ENCODE measurements at regions not wholly inside any gene's neighbourhood (a gene's known extent, or its start where the extent isn't known, plus 50 kb on each side); places are given as distances from the start of the nearest gene placed in this dataset.
A peak's percentile ranks its signal among the peaks of the same experiment; 100 is the strongest.

- DNase-seq (ENCODE audit: low spot score) (no peak), FAIRE-seq (no peak)
Measured at GRCh38 chr9:28005779-28006178, 432.5 kb upstream of the C9orf72 start.

GRCh38 chr9:28007097-28007817, 434.0 kb upstream of the C9orf72 start:
- no peak for DNase-seq (ENCODE audit: low spot score)

GRCh38 chr9:28014212-28014611, 440.9 kb upstream of the C9orf72 start:
- no peak for FAIRE-seq
- DNase-seq (ENCODE audit: low spot score), result no peak

More at GRCh38 chr9:28007097-28007817, 434.0 kb upstream of the C9orf72 start:
- FAIRE-seq, result no peak

- DNase-seq (ENCODE audit: low spot score), result no peak
- FAIRE-seq, result no peak
Measured at GRCh38 chr9:28024676-28025075, 451.4 kb upstream of the C9orf72 start.

GRCh38 chr9:28025186-28025585, 451.9 kb upstream of the C9orf72 start:
- FAIRE-seq, result no peak
- no peak for DNase-seq (ENCODE audit: low spot score)

GRCh38 chr9:28031521-28032267, 458.4 kb upstream of the C9orf72 start:
- FAIRE-seq (no peak), DNase-seq (ENCODE audit: low spot score) (no peak)

- FAIRE-seq, result no peak
Measured at GRCh38 chr9:28032268-28032590, 458.9 kb upstream of the C9orf72 start.

GRCh38 chr9:28034242-28034641, 461.0 kb upstream of the C9orf72 start:
- no peak for DNase-seq (ENCODE audit: low spot score)
- no peak for FAIRE-seq

More at GRCh38 chr9:28032268-28032590, 458.9 kb upstream of the C9orf72 start:
- DNase-seq (ENCODE audit: low spot score), result no peak

GRCh38 chr9:28037968-28038367, 464.7 kb upstream of the C9orf72 start:
- FAIRE-seq, result no peak

GRCh38 chr9:28045051-28045450, 471.8 kb upstream of the C9orf72 start:
- FAIRE-seq (no peak), DNase-seq (ENCODE audit: low spot score) (no peak)

More at GRCh38 chr9:28037968-28038367, 464.7 kb upstream of the C9orf72 start:
- DNase-seq (ENCODE audit: low spot score), result no peak

GRCh38 chr9:28050046-28050445, 476.8 kb upstream of the C9orf72 start:
- DNase-seq (ENCODE audit: low spot score) (no peak), FAIRE-seq (no peak)

GRCh38 chr9:28050941-28051340, 477.7 kb upstream of the C9orf72 start:
- DNase-seq (ENCODE audit: low spot score) (no peak), FAIRE-seq (no peak)

GRCh38 chr9:28051559-28052503, 478.6 kb upstream of the C9orf72 start:
- no peak for FAIRE-seq
- no peak for DNase-seq (ENCODE audit: low spot score)

GRCh38 chr9:28053096-28053777, 480.0 kb upstream of the C9orf72 start:
- DNase-seq (ENCODE audit: low spot score), result no peak
- no peak for FAIRE-seq

- no peak for DNase-seq (ENCODE audit: low spot score)
- FAIRE-seq, result no peak
Measured at GRCh38 chr9:28056006-28056405, 482.7 kb upstream of the C9orf72 start.

GRCh38 chr9:28056466-28056865, 483.2 kb upstream of the C9orf72 start:
- FAIRE-seq (no peak), DNase-seq (ENCODE audit: low spot score) (no peak)

GRCh38 chr9:28059192-28059591, 485.9 kb upstream of the C9orf72 start:
- no peak for FAIRE-seq
- DNase-seq (ENCODE audit: low spot score), result no peak

GRCh38 chr9:28064241-28064815, 491.0 kb upstream of the C9orf72 start:
- no peak for FAIRE-seq
- DNase-seq (ENCODE audit: low spot score), result no peak

- DNase-seq (ENCODE audit: low spot score), result peak; percentile 10
- peak; percentile 35 for FAIRE-seq
Measured at GRCh38 chr9:28073270-28073669, 500.0 kb upstream of the C9orf72 start.

- DNase-seq (ENCODE audit: low spot score), result no peak
- FAIRE-seq, result no peak
Measured at GRCh38 chr9:28079677-28080076, 506.4 kb upstream of the C9orf72 start.

GRCh38 chr9:28082671-28083070, 509.4 kb upstream of the C9orf72 start:
- FAIRE-seq, result no peak
- no peak for DNase-seq (ENCODE audit: low spot score)

All from RCC 7860 (cell line).